GM12864 (cell line): ENCODE measurements at regions not wholly inside any gene's neighbourhood (a gene's known extent, or its start where the extent isn't known, plus 50 kb on each side); places are given as distances from the start of the nearest gene placed in this dataset.

ENCODE experiments used
- DNase-seq: peaks from one replicate; pipeline ENCODE4 v3.0.0-alpha.2; 2011; ENCODE audit warnings: low read depth
- H3K4me3 ChIP-seq: 2 replicates; pipeline ENCODE4 v1.5.1; 2011; ENCODE audit warnings: mild to moderate bottlenecking, low read depth, low read length, control low read depth
- CTCF ChIP-seq: IDR thresholded peaks from 2 replicates; pipeline ENCODE4 v1.5.1; 2011; ENCODE audit warnings: low read depth, mild to moderate bottlenecking, moderate library complexity, low read length, control low read depth, inconsistent platforms; ENCODE audit errors: missing control alignments

- no peak overlapping the region for H3K4me3 ChIP-seq
- no peak for TF ChIP-seq CTCF
- DNase-seq: no peak
Measured at GRCh38 chr14:29462772-29463171, 464.9 kb downstream of the PRKD1 start.

- no peak overlapping the region for H3K4me3 ChIP-seq
- TF ChIP-seq CTCF: no peak
- DNase-seq: no peak
Measured at GRCh38 chr14:29463727-29464395, 463.8 kb downstream of the PRKD1 start.

- TF ChIP-seq CTCF: no peak
- DNase-seq: no peak
- no peak overlapping the region for H3K4me3 ChIP-seq
Measured at GRCh38 chr14:29465095-29465494, 462.6 kb downstream of the PRKD1 start.

- no peak for DNase-seq
- TF ChIP-seq CTCF: no peak
- H3K4me3 ChIP-seq: no peak overlapping the region
Measured at GRCh38 chr14:29475641-29476040, 452.0 kb downstream of the PRKD1 start.

- no peak for DNase-seq
- TF ChIP-seq CTCF: no peak
- no peak overlapping the region for H3K4me3 ChIP-seq
Measured at GRCh38 chr14:29486132-29486531, 441.5 kb downstream of the PRKD1 start.

GRCh38 chr14:29489911-29490425 is 437.7 kb downstream of the PRKD1 start:
- TF ChIP-seq CTCF: no peak
- no peak for DNase-seq
- H3K4me3 ChIP-seq: no peak overlapping the region

GRCh38 chr14:29493849-29494248 is 433.8 kb downstream of the PRKD1 start:
- H3K4me3 ChIP-seq: no peak overlapping the region
- no peak for TF ChIP-seq CTCF
- no peak for DNase-seq
